HG03039 (cell line): ENCODE measurements at regions not wholly inside any gene's neighbourhood (a gene's known extent, or its start where the extent isn't known, plus 50 kb on each side); places are given as distances from the start of the nearest gene placed in this dataset.

ENCODE experiments used
- ATAC-seq: cut with Tn5 transposase; IDR thresholded peaks from one replicate; pipeline ENCODE4 v1.9.1; 2021; ENCODE audit warnings: mild to moderate bottlenecking, moderate library complexity; ENCODE audit not compliant: unreplicated experiment

DNA sequence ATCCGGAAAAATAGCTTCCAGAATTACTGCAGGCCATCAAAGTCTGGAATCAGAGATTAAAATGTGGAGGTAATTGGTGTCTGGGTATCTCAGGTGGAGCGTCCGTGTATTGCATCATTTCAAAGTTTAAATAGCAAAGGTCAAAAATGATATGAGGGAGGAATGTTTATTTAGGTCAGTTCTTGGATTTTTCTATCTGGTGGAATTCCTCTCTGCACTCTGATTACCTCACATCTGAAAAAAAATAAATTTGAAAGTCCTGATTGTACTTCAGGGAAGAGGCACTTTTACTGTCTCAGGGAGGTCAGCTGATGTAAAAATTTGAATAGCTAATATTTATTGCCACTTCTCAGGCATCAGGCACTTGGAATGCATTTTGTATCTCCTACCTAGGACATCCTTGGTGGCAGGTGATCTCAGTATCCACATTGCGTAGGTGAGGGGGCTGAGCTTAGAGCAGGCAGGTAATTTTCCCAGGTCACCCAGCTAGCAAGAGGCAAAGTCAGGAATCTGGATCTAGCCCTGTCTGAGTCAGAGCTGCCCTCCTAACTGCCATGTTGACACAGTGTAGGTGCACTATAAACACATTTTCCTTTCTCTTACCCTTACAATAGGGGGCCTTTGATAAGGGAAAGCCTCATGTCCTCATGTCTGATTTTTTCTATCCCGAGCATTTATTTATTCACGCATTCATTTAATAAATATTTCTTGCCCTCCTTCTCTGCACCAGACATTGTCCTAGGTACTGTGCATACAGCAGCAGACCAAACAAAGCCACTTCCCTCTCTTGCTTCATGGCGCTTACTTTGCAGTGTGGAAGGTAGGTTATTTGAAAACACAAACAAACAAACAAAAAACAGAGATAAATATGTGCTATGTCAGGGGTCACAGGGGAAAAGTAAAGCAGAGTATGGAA is 454.3 kb downstream of the HAPSTR1 start:
- ATAC-seq = no peak

DNA sequence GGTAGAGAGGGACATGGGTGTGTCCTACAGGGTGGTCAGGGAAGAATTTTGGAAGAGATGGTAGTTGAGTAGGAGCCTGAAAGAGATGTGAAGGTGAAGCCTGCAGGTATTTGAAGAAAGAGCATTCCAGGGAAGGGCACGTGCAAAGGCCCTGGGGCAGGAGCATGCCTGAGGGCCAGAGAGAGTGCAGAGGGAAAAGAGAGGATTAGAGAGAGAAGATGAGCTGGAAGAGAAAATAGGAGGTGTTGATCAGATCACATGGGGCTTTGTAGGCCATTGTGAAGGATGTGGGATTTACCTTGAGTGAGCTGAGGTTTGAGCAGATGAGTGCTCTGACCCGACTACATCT is 455.0 kb downstream of the HAPSTR1 start:
- ATAC-seq = no peak

DNA sequence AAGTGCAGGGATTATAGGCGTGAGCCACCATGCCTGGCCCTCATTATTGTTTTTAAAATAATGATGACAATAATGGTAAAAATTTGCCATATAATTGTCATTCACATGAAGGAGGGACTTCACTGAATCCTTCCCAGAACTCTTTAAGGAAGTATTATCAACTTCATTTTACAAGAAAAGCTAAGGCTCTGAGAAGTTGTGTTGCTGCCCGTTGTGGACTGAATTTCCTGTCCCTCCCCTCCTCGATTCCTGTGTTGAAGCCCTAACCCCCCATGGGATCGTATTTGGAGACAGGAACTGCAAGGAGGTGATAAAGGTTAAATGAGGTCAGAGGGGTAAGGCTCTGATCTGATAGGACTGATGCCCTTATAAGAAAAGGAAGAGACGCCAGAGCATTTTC is 458.0 kb downstream of the HAPSTR1 start:
- no peak for ATAC-seq

DNA sequence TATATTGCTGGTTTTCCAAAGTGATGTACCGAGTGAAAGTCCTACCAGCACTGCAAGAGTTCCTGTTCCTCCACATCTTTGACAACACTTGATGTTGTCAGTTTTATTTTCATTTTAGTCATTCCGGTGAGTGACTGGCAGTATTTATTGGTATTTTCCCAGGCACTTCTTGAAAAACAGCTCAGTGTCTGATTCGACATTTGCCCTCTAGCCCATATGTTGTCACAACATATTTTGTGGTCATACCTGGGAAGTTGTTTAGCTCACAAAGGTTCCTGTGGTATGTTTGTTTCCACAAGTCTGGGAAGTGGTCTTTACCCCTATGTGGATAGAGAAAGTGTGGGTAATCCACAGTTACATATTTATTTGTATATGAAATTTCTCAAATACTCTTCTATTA is 463.6 kb downstream of the HAPSTR1 start:
- ATAC-seq = no peak

DNA sequence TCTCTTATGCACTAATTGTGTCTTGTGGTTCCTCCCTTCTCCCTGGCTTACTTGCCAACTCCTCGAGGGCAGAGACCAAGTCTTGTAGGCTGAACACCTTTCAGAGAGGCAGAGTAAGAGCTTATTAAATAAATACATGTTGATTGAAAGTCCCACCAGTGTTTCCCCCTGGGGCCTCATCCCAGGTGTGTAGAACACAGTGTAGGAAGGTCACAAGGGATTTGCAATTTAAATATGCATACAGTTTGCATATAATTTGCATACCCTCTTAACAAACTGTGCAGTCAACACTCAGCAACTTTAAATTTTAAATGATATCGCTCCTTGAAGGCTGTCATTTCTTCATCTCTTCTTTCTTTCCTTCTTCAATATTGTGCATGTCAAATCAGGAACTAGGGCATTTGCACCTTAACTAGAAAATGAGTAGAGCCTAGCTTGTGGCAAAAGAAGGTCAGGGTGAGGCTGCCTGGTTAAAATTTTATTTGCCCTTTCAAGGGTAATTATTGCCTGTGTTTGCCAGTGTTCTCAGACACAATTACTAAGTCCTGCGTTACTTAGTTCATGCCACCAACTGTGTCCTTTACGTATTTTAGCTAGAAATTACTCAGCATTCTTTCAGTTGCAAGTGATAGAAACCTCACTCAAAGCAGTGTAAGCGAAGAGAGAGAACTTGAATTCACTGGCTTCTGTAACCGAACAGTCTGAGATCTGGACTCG is 465.7 kb downstream of the HAPSTR1 start:
- no peak for ATAC-seq

DNA sequence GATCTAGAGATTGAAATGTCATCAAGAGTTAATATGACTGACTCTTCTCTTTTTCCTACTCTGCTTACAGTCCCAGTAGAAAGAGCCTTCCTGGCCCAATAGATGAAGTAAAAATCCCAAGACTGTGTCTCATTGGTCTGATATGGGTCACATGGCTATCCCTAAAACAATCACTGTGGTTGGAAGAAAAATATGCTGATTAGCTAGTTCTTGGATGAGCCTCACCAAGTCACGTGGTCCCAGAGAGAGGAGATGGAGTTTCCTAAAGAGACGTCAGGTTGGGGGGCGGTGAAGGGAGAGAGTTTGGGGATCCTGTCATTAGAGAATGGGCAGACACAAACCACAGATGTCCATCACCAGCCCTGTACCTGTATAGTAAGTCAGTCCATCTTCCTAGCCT is 466.3 kb downstream of the HAPSTR1 start:
- ATAC-seq = no peak

DNA sequence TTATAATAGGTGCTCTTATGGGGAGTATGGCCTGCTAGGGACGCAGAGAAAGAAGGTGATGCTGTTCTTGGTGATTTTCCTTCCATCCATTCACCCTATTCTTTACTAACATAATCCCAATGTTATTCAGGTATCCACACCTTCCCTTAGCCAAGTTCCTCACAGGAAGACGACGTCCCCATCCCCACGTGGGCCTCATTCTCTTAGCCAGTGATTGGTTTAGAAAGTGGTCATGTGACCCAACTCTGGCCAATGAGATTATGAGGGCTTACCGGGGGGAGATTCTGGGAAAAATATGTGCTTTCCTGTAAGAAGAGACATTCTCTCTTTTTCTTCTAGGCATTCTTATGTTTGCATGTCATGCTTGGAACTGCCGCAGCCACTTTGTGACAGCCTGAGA is 474.7 kb downstream of the HAPSTR1 start:
- no peak for ATAC-seq

DNA sequence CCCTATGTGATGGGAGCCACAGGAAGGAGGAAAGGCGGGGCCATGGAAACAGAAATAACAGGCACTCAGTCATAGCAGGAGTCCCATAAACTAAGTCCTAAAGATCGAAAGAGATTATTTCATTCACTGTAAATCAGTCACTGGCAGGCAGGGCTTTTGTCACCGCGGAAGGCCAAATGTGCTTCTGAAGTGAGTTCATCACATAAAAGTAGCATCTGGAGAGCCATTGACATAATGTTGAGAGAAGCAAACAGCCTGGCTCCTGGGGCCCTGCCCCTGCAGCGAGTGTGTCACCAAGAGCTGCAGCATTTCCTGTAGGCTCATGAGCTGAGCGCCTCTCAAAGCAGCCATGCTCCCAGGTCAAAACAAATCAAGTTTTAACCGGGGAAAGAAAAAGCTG is 476.2 kb downstream of the HAPSTR1 start:
- ATAC-seq = no peak

DNA sequence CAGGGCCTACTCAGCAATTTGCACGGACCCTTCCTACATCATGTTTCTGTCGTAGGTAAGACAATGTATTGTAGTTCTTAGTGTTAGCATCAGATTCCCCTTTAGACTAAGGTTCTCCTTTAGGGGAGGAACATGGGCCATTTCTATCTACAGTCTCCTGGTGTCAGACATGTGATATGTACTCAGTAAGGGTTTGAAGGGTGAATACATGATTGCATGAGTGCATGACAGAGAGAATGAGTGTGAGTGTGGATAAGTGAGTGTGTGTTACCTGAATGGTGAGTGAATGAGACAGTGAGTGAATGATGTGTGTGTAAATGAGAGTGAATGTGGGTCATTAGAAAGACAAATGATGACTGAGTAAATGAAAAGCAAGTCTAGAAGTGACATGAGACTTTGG is 476.8 kb downstream of the HAPSTR1 start:
- no peak for ATAC-seq

DNA sequence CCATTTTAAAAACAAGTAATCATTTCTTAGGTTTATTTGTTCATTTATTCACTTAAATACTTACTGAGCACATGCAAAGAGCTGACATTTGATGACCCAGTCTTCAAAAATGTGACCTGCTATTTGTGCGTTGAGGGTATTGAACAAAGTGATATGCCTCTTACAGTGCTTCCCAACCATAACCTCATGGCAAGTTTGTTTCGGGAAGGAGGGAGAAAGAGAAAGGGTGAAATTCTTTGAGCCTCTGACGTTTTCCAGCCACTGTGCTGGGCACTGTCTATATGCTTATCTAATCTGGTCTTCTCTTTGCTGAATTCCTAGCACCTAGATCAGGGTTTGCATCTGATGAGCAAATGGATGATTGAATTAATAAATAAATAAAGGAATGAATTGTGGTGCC is 479.1 kb downstream of the HAPSTR1 start:
- ATAC-seq = no peak

DNA sequence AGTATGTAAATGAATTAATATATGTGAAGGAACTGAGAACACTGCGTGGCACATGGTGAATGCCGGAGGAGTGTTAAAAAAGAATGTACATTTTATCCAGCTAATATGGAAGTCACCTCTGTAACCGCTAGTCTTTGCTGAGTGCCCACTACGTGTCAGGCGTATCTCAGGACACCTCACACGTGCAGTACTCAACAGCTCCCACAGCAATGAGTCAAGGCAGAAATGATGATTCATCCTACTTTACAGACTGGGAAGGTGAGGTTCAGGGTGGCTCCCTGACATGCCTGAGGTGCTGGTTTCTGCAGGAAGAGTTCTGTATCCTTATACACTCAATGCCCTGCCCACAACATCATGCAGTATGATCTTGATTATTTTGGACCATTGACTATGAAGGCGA is 487.0 kb downstream of the HAPSTR1 start:
- no peak for ATAC-seq

DNA sequence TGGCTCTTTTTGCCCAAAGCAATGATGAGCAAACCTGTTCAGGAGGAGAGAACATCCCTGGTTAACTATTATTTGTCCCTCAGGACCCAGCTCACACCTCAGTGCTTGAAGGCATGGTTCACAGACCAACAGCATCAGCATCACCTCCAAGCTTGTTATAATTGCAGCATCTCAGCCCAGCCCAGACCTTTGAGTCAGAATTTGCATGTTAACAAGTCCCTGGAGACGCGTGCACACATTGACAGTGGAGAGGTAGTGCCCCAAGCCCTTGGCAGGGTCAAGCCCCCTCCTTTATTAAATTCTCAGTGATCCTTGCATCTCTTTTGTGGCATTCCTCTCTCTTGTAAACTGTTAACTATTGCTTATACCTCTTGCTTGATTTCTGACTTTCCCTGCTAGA is 488.6 kb downstream of the HAPSTR1 start:
- ATAC-seq = no peak

DNA sequence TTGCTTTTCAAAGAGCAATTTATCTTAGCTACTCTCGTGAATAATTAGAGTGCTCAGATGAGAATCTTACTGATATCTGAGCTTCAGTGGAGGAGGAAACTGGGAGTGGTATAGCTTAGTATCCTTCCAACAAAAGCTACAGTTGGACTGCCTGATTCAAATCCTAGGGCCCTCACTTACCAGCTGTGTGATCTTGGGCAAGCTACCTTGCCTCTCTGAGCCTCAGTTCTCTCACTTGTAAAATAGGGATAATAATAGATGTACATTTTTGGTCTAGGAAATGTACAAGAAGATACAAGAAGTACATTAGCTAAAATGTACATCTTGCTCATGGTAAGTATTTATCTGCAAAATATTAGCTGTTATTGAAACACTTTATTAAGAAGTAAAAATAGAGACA is 502.0 kb downstream of the HAPSTR1 start:
- ATAC-seq = no peak

DNA sequence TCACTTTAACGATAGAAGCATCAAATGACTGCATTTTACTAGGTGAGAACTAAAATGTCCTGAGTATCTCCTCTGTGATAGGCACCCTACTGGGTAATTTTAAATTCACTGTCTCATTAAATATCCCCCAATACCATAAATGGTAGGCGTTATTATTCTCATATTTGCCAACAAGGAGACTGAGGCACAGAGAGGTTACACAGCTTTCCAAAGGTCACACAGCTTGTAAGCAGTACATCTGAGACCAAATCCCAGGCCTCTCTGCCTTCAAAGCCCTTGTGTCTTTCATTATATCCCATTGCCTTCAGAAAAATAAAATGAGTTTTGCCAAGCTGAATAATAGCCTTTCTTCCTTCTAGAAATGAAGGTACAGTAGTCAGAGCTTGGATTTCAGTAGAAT is 502.6 kb downstream of the HAPSTR1 start:
- no peak for ATAC-seq

DNA sequence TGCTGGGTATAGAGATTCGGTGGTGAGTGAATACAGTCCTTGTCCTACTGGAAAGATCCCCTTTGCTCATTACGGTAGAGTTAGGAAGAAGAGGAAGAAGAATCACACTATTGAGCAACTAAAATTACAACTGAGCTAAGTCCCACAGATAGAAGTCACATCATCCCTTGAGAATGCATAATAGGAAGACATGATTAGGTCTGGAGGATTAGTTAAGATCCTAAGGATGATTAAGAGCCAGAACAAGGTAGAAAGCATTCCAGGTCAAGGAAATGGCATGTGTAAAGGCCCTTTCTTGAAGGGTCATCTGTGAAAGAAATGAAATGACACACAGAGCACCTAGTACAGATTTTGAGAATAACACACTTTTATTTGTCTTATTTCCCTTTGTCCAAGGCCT is 503.5 kb downstream of the HAPSTR1 start:
- ATAC-seq = no peak

DNA sequence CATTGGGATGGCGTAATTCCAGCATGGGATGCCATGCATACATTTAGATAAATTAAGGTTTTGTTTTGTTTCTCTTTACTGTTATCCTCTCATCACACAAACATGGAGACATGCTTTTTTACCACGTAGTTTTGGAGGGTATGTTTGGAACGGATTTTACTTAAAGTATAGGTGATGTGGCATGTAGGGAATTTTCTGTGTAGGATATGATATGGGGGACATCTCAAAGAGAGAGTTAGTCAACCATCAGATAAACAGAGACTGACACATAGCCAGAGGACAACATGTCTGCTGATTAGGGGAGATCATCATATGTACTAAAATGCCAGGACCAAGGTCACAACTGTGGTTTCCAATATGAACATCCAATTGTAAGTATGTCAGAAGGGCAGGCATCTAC is 503.9 kb downstream of the HAPSTR1 start:
- no peak for ATAC-seq

DNA sequence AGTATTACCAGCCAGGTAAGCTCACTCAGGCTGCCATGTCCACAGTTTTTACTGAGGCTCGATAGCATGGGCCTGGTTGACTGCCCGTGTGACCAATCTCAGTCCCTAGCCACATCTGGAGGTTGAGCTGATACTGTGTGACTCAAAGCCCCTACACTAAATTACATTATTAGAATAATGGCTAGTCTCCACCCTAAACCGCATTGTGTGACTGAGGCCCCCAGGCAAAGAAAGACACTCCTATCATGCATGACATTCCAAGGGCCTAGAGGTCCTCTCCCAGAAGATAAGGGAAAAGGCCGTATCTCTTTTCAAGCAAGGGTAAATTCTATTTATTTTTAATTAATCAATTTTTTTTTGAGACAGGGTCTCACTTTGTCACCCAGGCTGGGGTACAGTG is 505.3 kb downstream of the HAPSTR1 start:
- ATAC-seq = no peak

DNA sequence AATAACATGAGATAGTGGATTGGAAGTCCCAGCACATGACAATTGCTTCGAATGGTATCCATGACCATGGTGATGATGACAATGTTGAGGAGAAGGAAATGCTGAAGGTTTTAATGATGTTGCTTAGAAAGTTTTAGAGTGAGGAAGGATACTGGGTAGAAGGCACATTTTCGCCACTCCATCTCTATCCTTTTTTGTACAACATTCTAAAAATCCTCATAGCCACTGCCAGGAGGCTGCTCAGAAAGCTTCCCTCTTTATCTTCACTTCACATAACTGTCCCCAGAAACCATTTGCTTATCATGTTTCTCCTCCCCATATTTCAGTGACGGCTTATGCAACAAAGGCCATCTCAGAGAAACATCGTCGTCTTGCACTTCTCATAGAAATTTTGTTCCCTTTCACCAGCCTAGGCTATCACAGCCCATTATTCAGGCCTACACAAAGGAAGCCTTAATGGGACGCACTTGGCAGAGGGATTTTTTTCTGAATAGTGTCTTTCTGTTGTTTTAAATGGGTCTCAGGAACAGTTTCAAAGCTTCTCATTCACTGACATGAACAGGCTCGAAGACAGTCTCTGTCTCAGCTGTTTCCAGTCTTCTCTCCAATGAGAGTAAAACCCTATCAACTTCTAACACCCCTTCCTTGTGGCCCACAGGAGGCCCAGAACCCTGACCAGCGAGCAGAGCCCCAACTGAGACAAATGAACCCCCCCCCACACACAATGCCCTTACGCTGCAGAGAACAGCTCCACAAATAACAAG is 506.7 kb downstream of the HAPSTR1 start:
- no peak for ATAC-seq

DNA sequence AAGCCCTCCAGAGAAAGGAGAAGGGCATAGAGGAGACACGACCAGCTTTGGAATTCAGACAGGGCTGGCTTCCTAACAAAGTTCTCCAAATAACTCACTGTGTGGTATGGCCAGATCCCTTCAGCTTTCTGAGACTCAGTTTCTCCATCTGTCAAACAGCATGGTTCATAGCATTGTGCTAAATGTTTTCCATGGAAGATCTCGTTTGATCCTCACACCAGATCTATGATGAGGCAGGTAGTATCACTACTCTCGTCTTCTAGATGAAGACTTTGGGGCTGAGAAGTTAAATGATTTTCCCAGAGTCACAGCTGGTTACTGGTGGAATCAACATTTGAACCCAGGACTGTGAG is 507.3 kb downstream of the HAPSTR1 start:
- ATAC-seq = no peak

DNA sequence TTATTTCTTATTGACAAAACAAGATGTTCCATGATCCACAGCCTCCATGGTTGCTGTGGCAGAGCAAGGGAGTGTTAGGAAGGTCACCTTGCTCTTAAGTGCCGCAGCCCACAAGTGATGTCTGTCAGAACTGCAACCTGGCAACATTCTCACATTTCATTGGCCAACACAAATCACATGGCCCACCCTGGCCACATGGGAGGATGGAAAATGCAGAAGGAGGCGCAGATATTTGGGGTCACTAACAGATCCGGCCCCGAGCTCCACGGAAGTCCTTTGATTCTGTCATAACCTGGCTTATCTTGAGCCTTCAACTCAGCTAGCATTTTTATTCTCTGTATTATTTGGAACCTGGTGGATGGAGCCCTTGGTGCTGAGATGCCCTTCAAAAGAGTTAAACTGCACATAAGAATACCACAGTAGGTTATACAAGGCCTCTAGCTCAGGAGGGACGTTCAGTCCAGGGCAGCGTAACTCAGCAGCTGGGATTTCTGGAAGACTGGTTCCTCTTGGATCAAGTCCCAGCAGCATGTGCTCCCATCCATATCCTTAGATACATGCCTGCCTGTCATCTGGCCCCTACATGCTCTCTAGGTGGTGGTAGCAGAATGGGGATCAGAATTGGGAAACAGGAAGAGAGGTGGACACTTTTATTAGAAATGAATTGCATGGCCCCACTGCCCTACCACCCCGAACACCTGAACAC is 508.1 kb downstream of the HAPSTR1 start:
- no peak for ATAC-seq

DNA sequence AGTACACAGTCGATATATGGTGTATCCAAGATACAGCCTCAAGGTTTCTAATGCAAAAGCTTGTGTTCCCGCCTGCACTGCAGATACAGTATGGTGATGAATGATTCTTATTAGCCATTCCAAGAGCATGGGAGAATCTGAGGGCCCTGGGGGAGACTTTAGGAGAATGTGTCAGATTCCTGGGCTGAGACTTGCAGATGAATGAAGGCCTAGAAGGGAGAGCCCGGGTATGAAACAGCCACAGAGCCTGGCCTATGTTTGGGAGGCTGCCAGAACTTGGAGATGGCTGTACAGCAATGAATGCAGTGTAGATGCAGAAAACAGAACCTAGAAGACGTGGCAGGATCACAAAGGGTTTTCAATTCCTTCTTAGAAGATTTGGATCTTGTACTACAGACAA is 510.7 kb downstream of the HAPSTR1 start:
- no peak for ATAC-seq
